NCI-H128 (cell line): ENCODE measurements at regions not wholly inside any gene's neighbourhood (a gene's known extent, or its start where the extent isn't known, plus 50 kb on each side); places are given as distances from the start of the nearest gene placed in this dataset.

Source experiments
- DNase-seq: peaks from one replicate; lab custom pipeline; 2025; ENCODE audit not compliant: unreplicated experiment; lab: John Stamatoyannopoulos, UW

DNA sequence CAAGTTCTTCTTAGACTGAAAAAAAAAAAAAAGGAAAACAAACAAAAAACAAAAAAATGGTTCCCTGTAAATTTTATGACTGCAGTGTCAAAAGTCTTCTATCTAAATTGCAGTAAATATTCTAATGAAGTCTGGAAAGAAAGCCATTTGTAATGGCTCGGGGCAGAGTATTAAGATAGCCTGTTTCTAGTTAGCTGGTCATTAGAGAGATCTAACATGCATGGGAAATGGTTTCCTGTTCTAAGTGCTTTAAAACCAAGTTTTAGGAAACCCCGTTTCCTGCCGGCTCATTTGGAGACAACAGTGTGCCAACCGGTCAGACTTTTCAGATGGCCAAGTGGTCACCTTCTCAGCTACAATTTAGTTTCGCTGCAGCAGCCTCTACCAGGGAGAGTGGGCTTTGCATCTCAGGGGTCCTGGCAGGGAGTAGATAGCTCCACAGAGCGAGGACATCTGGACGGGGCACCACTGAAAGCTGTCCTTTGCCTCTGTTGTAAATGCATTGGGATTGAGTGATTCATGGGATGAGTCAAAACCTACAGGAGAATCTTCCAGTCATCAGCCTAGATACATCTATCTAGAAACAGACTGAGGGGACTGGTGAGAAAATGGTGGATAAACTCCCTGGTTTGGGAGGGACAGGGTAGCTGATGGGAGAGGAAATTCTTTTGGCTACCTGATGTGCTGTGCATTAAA lies 473.2 kb upstream of the SALL1 start:
- no peak for DNase-seq

DNA sequence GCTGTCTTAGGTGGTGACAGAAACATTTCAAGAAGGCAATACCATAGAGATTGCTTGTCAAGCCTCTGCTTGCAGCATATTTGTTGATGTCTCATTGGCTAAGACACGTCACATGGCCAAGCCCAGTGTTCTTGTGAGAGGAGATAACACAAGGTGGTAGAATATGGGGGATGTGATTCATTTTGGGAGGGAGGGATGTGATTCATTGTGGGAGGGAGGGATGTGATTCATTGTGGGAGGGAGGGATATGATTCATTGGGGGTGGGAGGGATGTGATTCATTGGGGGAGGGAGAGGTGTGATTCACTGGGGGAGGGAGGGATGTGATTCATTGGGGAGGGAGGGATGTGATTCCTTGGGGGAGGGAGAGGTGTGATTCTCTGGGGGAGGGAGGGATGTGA lies 470.5 kb upstream of the SALL1 start:
- DNase-seq, result no peak

DNA sequence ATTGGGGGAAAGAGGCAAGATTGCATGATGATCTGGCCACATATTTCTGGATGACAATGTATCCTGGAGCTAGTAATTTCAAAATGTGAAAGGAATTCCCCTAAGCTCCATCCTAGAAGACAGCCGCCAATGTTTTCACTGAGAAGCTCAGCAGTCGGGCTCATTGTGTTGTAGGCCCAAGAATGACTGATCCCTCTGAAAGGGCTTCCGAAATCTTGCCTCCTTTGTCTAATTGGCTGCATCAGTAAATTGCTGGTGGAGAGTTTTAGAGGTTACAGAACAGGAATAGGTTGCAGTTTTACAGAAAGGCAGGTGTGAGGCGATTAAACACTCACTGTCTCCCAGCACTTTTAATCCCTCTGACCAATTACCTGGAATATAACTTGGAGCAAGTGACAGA lies 464.1 kb upstream of the SALL1 start:
- DNase-seq, result no peak

DNA sequence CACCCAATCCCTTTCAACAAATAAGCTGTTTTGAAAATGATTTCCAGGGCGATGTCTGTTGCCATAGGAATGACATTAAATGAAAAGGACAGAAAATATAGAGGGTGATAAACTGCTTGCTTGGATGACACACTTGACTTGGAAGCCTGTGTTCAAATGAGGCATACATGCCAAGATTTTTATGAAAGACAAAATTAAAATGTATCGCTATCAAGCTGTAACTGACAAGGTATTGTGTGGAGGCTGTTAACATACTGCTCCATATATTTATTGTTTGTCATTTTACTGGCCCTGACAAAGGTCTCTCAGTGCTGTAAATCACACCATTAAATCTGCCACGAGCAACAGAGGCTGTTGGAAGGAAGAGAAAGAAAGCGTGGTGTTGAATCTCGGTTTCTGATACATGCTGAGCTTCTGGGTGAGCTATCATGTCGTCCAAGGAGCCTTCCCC lies 456.2 kb upstream of the SALL1 start:
- DNase-seq, result no peak

DNA sequence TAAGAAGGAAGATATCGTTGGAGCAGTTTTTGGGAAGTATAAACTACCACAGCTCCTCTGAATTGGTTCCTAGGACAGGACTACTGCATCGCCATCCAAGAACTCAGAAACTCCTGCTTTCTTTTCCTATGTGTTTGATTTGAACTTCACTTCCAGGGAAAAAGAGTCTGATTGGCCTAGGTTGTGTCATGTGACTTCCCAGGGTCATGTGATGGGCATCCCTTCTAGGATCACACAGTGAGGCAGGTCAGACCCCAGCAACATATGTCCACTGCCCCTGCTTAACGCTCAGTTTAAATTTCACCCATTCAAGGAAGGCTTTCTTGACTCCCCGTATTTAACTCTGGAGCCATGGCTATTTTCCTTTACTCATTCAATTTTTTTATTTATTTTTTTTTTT lies 445.2 kb upstream of the SALL1 start:
- no peak for DNase-seq

DNA sequence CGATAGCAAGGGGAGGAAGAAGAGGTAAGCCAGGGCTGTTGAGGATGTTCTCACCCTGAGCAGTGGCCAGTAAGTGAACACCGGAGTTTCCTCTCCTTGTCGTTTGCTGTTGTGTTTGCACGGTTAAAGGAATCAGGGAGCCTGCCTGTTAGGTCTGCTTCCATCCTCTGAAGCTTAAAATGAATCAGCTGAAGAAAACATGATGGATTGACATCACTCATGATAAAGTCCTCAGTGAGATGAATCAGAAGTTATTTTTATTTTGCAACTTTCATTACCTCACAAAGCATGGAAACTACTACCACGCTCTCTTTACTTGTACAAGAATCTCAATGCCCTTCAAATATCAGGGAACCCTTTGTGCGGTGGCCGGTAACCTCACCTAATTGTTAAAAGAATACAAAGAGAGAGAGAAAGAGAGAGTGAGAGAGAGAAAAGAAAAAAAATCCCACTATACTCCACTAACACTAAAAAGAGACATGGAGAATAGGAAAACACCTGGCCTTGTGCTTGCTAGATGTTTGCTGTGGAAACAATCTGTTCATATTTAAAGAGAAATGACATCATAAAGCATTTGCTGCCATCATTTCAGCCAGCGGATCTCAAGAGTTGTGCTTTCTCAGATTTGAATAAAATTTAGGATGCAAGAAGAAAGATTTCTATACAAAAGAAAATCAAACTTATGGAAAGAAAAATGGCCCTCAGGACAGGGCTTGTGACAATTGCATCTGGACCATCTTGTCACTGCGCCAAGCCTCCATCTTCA lies 441.6 kb upstream of the SALL1 start:
- DNase-seq, result no peak

DNA sequence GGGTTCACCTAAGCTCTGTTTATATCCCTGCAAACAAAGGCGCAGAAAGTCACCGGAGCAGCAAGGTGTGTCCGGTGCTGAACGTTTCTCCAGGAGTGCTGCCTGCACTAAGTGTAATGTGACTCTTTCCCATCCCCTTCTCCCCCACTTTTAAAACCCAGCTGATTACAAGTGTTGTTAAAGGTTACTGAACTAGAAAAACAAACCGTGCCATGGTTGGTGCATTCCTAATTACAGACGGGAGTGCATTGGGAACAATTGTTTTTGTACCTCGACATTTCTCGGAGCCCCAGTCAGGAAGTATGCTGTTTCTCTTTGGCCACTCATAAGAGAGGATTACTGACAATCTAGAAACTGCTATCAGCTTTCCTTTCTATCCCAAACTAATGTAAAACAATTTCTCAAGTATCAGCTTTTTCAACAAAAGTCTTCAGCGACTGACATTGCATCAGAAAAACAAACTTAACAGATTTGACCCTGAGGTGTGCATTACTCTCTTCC lies 441.0 kb upstream of the SALL1 start:
- peak; percentile 65 for DNase-seq

DNA sequence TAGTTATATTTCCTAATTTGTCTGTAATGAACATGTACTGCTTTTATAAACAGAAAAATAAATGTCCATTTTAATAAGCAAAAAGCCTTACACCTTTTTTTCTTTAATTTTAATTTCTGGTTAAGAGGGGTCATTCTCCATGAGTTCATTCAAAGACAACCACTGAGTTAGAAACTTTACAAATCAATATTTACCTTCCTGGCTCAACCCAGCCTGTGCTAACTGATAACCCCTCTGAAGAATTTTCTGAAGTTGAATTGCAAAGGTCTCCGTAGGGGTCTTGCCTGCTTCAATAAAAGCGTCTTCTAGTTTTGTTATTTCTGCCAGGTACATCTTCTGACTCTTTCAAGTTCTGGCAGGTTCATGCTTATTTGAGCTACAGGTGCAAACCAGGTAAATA lies 440.4 kb upstream of the SALL1 start:
- DNase-seq, result no peak

DNA sequence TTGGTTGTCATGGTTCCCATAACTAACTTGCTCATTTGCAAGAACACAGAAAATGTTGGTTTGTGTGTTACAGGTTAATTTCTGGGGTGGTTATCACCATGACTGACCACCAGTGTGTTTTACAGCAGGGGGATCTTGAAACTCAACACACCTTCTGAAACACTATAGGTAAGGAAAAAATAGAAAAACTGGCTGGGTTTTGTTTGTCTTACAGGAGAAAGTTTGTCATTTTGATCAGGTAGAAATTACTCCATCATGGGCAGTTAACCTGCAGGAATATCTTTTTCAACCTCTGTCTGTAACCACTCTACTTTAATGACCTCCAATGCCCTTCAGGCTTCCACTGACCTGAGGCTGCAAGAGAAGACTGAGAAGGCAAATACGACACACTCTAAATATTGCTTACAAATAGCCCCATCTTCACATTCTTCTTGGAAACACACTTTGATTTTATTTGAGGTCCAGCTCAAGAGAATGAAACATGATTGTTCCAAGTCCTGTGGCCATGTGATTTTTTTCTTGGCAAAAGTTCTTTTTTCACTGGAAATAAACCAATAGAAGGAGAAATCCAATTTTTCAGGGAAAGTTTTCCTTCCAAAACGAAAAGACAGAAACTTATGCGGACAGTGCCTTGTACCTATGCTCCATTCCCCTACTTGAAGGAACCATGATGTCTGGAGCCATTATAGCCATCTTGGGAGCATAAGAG lies 428.7 kb upstream of the SALL1 start:
- DNase-seq, result no peak

DNA sequence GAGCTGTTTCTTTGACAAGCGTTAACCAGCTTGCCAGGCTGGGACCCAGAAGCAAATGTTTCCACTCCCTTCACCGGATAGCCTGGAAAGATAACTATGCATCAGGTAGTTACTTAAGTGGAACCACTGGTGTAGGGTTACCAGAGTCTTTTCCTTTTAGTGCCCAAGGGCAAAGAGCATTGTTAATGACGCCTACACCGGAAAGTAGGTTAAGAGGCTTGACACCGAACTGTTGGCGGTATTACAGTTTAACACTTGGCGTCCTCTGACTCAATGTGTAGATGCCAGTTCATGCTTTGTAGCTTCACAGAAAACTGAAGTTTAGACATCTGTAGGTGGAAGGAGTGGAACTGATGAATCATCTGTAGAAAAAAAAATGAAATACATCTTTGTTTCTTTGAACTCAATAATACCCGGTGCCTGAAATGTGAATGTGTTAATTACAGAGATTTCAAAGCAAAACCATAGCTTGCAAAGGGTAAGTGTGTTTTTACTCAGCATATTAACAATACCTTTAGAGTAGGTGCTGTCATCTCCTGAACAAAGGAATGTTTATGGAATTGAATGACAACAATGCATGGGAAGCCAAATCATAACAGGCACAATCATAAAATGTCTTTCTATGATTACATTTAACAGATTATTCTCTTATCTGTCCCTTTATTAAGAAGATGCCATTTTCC lies 426.7 kb upstream of the SALL1 start:
- peak; percentile 11 for DNase-seq

DNA sequence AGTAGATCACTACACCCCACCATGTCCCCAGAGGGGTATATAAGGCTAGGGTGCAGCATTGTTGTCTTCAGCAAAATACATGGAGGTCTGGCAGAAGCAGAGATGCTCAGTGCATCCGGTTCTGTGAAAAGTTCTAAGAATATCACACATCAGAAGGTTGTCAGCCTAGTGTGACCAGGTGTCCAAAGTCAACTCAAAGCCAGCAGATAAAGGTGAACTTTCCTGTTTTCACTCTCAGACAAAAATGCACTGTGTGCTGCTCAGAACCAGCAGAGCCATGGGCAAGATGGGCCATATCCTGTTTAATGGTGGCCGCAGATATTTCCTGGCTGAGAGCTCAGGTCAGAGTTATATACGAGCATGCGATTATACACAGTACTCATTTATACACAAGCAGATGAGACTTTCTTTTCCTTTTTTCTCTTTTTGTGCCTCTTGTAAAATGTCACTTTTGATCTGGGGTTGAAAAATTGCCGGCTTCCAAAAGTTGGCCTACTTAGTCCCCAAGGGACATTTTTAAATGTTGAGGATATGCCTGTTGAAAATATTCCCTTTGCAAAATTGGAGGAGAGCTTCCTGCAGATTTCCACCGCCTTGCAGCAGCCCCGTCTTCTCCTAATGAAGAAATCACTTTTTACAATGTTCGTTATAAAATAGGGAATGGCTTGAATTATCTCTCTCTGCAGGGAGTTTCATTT lies 425.6 kb upstream of the SALL1 start:
- DNase-seq, result no peak

DNA sequence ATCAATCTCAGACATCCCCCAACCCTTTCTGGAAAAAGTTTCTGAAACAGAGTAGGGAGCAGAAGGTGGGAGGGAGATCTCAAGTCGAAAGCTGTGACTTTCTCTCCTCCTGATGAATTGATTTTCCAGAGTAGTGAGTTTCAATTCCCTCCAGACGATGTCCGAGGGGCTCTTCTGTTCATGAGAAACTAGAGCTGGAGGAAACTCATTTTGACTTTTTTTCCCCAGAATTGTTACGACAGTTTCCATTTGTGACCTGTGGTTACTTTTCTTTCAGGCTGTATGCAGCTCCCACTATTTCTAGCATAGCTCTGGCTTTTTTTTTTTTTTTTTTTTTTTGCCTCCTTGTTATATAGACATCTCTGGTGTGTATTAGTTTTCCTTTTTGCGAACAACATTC lies 422.1 kb upstream of the SALL1 start:
- DNase-seq, result no peak

DNA sequence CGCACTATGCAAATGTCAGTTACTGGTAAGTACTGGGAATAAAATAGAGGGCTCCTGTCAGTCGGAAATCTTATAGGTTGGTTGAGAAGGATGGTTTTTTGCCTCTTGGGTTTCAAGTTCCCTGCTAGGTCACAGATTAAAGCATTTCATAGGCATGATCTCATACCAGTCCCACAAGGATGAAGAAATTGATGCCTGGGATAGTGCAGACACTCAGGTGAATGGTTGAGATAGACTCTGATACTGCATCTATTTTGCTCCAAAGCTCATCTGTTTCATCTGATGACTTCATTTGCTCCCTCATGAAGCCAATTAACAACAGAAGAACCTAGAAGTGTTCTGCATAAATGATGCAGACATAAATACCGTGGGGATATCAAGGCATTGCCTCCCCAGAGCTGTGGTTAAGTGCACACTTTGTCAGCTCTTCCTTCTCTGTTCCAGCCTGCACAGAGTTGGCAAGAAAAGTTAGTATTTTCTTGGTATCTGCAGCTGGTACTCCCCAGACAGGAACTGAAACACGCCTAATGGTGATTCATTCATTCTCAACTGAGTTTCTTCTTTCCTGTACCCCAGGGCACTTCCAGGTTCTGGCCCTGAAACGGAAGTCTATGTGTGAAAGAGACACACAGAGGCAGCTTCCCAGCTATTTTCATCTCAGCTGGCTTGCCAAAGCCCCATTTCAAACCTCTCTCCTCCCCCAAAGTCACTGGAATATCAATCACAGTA lies 418.3 kb upstream of the SALL1 start:
- no peak for DNase-seq

DNA sequence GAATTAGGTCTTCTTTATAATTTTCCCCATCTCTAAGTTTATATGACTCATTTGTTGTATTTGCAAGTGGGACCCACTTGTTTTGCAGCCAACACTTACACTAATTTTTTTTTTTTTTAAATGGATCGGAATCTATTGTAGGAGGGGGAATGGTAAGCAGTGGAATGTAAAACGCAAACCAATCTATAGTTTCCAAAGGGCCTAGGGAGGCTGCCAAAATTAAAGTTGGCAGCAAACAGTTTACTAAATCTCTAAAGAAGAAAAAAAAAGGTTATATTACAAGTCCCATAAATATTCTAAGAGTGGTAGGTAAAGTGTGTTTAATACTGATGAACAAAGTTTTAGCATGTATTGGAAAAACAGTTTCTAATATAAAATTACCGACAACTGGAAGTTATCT lies 416.8 kb upstream of the SALL1 start:
- DNase-seq, result no peak

DNA sequence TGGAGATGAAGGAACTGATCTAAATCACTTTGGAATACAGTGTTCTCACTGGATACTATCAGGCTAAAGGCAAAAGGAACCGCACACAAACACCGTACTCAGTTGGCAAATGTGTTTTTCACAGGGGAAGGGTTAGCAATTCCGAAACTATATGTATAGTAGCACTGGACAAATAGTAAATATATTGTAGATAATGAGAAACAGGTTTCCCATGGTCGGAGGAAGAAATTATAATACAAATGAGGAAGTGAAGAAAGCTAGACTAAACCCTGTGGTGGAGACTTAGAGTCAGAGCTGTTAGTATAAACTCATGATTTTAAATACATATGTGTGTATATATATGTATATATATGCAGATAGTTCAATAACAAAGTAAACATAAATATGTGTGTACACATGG lies 414.1 kb upstream of the SALL1 start:
- no peak for DNase-seq

DNA sequence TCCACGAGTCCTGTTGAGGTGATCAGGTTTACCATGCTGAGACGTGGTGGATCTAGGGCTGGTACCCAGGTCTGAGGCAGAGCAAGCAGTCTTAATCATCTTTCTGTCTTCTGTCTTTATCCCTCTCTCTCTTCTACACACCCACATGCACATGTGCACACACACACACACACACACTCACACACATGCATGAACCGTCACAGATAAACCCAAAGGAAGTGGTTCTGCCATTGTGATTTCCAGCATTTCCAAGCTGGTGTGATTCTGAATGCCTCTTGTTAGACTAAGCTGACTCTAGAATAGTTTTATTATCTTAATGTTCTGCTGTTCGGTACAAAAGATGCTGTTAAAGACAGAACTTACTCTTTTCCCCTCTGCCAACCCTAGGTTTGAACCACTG lies 411.8 kb upstream of the SALL1 start:
- no peak for DNase-seq

DNA sequence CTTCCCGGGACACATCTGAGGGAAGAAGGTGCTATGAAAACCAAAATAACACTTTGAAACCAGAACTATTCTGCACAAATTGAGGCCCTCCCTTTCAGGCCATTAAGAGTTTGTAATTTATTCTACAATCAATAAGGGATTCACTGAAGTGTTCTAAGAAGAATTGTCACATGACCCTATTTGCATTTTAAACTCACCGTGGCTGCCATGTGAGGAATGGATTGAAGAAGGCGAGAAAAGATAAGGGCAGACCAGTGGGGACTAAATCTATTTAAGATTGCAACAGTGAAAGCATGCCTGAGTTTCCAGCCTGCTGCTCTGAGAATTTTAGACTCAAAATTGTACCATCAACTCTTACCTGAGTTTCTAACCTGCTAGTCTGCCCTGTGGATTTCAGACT lies 408.8 kb upstream of the SALL1 start:
- DNase-seq, result no peak

DNA sequence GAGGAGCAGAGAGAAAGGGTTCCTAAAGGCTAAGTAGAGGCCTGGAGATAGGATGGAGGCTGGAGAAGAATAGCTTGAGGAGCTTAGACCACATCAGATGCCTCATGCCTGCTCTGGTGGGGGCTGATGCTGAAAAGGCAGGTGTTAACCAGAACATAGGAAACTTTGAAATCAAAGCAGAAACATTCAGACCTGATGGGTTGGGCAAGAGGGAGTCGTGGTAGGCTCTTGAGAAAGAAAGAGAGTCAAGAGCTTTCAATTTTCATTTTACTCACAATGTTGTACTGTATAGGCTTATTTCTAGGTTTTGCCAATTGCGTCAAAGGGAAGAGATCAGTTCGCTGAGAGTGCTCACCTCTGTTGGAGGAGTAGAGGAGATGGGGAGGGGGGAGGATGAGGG lies 406.6 kb upstream of the SALL1 start:
- DNase-seq, result no peak

DNA sequence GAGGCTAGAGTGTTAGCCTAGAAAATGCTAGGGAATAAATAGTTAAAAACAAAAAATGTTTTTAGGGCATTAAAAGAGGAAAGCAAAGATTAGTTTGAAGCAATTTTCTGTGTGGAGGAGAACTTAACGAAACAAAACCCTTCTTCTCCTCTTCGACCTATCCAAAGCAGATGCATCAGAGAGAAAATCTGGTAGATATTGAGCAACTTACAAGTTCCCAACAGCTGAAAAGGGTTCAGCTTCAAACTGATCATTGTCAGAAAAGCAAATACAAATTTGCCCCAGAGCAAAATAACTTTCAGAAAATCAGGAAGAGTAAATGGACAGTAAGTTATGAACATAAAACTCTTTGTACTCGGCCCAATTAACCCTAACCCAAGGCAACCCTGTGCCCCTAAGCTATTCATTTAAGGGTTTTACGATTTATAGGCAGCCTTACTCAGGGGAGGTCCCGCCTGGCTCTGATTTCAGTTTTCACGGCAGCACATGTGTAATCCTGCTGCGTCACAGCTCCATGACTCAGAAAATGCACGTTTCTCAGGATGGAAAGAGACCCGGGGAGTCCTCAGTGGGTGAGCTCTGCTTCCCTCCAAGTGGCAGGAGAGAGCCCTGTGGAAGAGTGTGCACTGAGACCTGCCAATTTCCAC lies 405.7 kb upstream of the SALL1 start:
- no peak for DNase-seq

DNA sequence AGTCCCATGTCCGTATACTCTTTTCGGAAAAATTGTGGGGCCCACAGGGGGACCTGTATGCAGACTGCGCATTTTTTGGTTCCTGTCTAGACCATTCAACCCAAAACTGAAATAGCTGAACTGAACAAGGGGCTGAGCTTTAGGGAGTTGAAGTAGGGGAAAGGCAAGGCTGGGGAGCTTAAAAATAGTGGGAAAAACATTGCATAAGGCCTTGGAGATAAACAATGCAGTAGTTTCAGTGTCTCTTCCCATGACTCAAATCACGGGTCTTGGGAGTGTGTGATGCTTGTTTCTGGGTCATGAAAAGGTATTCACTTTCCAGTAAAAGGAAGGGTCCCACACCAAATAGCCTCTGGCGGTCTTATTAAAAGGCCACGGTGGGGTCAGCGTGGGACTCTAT lies 402.8 kb upstream of the SALL1 start:
- no peak for DNase-seq
